ENCODE measurements at regions not wholly inside any gene's neighbourhood (a gene's known extent, or its start where the extent isn't known, plus 50 kb on each side); places are given as distances from the start of the nearest gene placed in this dataset.
"Not testable (repeated sequence)": the region's sequence is repeated elsewhere in the genome, so short reads cannot be mapped to it uniquely, and the experiment has no call there.

- DNase-seq (ENCODE audit: low spot score), result no peak
- H3K27ac ChIP-seq, result no peak overlapping the region
- TF ChIP-seq CTCF (IDR thresholded peaks at IDR 0.05), result no peak
- H3K4me3 ChIP-seq, result no peak overlapping the region
Observed at GRCh38 chr18:43978174-43978573, 700.9 kb upstream of the SYT4 start.

- TF ChIP-seq CTCF (IDR thresholded peaks at IDR 0.05), result no peak
- no peak overlapping the region for H3K27ac ChIP-seq
- no peak overlapping the region for H3K4me3 ChIP-seq
- no peak for DNase-seq (ENCODE audit: low spot score)
Observed at GRCh38 chr18:43982582-43982981, 698.1 kb upstream of the SETBP1 start.

DNA sequence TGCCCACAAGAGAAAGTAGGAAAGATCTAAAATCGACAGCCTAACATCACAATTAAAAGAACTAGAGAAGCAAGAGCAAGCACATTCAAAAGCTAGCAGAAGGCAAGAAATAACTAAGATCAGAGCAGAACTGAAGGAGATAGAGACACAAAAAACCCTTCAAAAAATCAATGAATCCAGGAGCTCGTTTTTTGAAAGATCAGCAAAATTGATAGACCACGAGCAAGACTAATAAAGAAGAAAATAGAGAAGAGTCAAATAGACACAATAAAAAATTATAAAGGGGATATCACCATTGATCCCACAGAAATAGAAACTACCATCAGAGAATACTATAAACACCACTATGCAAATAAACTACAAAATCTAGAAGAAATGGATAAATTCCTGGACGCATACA is 693.6 kb upstream of the SETBP1 start:
- not testable (repeated sequence) for DNase-seq (ENCODE audit: low spot score); H3K4me3 ChIP-seq; H3K27ac ChIP-seq

- TF ChIP-seq CTCF (IDR thresholded peaks at IDR 0.05), result no peak
- DNase-seq (ENCODE audit: low spot score), result no peak
- Histone ChIP-seq H3K27ac (no peak overlapping the region), H3K4me3 (no peak overlapping the region)
Observed at GRCh38 chr18:43992741-43993140, 687.9 kb upstream of the SETBP1 start.

DNA sequence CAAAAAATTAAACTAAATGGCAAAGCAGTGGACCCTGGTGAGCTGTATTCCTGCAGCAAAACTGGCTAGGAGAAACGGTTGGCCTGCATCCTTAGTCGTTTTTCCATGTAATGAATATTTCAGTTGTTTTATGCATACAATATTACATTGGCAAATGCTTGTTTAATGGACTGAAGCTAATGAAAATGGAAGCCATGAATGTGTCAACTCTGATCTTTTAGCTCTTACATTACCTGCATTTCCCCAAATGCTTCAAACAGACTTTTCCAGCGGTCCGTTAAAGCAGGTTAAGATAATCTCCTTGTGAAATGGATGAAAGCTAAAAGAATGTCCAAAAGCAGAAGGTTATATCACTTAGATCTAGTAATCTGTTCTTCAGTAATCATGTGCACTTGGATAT is 686.3 kb upstream of the SETBP1 start:
- no peak for DNase-seq (ENCODE audit: low spot score)
- H3K4me3 ChIP-seq, result no peak overlapping the region
- no peak overlapping the region for H3K27ac ChIP-seq
- no peak for TF ChIP-seq CTCF (IDR thresholded peaks at IDR 0.05)

DNA sequence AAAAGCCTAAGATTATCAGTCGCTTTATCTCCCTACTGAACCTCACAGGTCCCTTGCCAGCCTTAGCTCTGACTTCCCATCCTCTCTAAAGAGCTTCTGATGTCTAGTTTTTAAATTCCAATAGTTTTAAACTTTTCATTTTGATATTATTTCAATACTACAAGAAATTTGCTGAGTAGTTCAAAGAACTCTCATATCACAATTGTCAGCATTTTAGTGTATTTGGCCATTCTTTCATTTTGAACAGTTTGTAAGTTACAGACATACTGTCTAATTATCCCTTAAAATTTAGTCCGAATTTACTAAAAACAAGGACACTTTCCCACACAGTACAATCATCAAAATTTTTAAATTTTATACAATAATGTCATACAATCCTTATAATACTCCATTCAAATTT is 666.8 kb upstream of the SETBP1 start:
- DNase-seq (ENCODE audit: low spot score), result no peak
- no peak overlapping the region for H3K4me3 ChIP-seq
- H3K27ac ChIP-seq, result no peak overlapping the region
- no peak for TF ChIP-seq CTCF (IDR thresholded peaks at IDR 0.05)

DNA sequence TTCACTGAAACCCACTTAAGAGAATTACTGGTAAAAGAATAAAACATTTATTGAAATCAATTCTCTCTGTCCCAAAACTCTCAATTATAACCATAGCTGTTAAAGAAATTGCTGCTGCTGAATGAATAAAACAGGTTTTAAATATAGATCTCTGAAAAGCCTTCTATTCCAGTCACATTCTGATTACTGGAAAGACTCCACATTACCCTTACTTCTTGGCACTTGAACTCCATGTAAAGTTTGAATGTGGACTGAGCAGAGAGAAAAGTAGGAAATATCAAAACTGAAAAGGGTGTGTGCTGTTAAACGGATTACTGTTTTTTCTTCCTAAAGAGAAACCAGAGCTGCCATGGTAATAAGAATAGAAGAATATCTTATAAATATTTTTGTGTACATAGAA is 655.3 kb upstream of the SETBP1 start:
- no peak for TF ChIP-seq CTCF (IDR thresholded peaks at IDR 0.05)
- no peak overlapping the region for H3K27ac ChIP-seq
- H3K4me3 ChIP-seq, result no peak overlapping the region
- no peak for DNase-seq (ENCODE audit: low spot score)

- Histone ChIP-seq H3K4me3 (no peak overlapping the region), H3K27ac (no peak overlapping the region)
- no peak for DNase-seq (ENCODE audit: low spot score)
- TF ChIP-seq CTCF (IDR thresholded peaks at IDR 0.05), result no peak
Observed at GRCh38 chr18:44028109-44028508, 652.6 kb upstream of the SETBP1 start.

Data from coronary artery (tissue), 2 donors.